ENCODE measurements at regions not wholly inside any gene's neighbourhood (a gene's known extent, or its start where the extent isn't known, plus 50 kb on each side); places are given as distances from the start of the nearest gene placed in this dataset.

DNA sequence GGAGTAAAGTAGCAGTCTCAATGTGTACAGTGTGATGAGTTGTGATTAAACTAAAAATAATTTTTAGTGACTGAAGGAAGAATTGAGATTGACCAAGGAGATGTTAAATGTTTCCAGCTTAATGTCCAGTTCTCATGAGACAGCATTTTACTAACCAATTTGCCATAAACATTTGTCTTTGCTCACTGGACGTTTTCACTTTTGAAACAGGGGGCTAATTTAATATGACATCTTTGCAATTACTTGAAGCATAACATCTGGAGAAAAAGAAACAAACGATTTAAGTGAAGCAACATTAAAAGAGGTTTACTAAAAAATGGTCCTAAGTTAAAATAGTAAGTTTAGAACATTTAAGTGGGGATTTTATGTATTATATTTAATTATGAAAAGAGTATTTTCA is 443.8 kb downstream of the BCKDHB start:
- Histone ChIP-seq H3K4me3 (no peak overlapping the region), H3K27ac (peak overlapping the region in 1 of 21 experiments; percentile 65)

DNA sequence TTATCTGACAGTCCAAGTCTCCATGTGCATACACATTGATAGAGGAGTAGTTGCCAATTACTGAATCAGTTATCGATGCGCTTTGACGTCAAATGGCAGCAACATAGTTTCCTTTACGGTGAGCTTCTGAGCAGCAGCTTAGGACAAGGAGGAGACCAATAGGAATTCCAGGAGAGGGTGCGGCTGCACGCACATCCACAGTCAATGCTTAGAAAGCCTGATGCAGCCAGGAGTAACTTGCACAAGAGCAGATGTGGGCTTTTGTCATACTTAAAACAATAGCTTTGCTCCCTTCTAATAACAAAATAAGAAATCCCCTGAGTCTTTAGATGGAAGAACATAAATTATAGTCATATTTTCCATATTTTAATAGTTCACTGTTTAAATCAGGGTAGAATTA is 442.1 kb downstream of the BCKDHB start:
- H3K27ac ChIP-seq, result peak overlapping the region in 12 of 21 experiments; percentile 4 to 77 (median 54)
- H3K4me3 ChIP-seq, result no peak overlapping the region

DNA sequence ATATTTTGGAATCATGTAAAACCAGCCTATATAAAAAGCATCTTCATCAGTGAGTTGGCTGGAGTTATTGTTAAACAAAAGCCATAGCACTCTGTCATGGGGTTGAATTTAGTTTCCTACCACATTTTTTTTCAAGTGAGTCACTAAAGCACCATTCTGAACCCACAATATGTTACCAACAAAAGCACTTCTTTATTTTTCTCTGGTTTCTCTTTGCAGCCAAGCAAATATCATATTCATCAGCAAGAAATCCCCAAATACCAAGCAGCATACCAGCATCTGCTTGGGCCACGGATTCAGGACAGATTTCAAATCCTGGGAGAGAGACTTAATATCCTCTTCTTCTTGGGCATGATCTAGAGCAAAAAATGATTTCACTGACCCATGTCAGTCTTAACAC is 441.4 kb downstream of the BCKDHB start:
- Histone ChIP-seq H3K4me3 (no peak overlapping the region), H3K27ac (peak overlapping the region in 12 of 21 experiments; percentile 4 to 77 (median 52))

- H3K4me3 ChIP-seq, result no peak overlapping the region
Measured at GRCh38 chr6:80544976-80545722, 438.7 kb downstream of the BCKDHB start.

DNA sequence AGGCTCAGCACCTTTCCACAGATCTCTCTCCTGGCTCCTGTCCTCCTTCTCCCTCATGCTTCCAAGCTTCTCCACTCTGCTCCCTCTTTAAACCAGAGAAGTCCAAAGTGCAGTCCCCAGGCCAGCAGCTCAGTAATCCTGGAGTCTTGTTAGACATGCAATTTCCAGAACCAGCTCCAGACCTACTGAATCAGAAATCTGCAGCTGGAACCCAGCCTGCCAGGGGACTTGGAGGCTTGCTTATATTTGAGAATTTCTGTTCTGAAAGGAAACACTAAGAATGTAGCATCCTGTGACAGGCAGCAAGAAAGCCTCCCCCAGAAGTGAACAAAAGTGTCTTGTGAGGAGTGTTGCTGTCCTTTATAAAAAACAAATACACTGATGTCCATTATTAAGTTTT is 438.1 kb downstream of the BCKDHB start:
- Histone ChIP-seq H3K4me3 (no peak overlapping the region), H3K27ac (peak overlapping the region in 2 of 21 experiments; percentile 8 to 23)

More at GRCh38 chr6:80544976-80545722, 438.7 kb downstream of the BCKDHB start:
- peak overlapping the region in 2 of 21 experiments; percentile 23 for H3K27ac ChIP-seq

- H3K4me3 ChIP-seq, result no peak overlapping the region
- peak overlapping the region in 2 of 21 experiments; percentile 8 to 20 for H3K27ac ChIP-seq
Measured at GRCh38 chr6:80543598-80544222, 437.2 kb downstream of the BCKDHB start.

GRCh38 chr6:80543151-80543550 is 436.7 kb downstream of the BCKDHB start:
- H3K4me3 ChIP-seq, result no peak overlapping the region
- no peak overlapping the region for H3K27ac ChIP-seq

- Histone ChIP-seq H3K4me3 (no peak overlapping the region), H3K27ac (no peak overlapping the region)
Measured at GRCh38 chr6:80541886-80542285, 435.4 kb downstream of the BCKDHB start.

GRCh38 chr6:80541181-80541580 is 434.7 kb downstream of the BCKDHB start:
- Histone ChIP-seq H3K4me3 (no peak overlapping the region), H3K27ac (no peak overlapping the region)

DNA sequence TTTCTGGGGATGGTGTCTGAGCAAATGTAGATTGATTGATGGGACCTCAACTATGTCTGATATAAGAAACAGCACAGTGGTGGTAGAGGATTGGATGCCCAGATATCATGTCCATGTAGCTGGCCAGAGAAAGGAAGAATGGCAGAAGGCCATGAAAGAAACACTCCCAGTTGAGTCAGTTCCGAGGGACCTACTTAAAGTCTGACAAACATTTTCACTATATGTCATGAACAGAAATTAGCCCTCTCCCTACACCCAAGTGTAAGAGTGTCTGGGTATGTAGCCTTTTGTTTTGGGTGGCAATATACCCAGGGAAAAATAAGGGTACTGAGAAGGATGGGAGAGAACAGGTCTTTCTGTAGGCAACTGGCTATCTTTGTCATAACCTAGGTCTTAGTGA is 434.2 kb downstream of the BCKDHB start:
- Histone ChIP-seq H3K4me3 (no peak overlapping the region), H3K27ac (no peak overlapping the region)

GRCh38 chr6:80537118-80537972 is 430.9 kb downstream of the BCKDHB start:
- Histone ChIP-seq H3K27ac (no peak overlapping the region), H3K4me3 (no peak overlapping the region)

GRCh38 chr6:80535914-80536565 is 429.6 kb downstream of the BCKDHB start:
- no peak overlapping the region for H3K4me3 ChIP-seq
- peak overlapping the region in 1 of 21 experiments; percentile 21 for H3K27ac ChIP-seq

DNA sequence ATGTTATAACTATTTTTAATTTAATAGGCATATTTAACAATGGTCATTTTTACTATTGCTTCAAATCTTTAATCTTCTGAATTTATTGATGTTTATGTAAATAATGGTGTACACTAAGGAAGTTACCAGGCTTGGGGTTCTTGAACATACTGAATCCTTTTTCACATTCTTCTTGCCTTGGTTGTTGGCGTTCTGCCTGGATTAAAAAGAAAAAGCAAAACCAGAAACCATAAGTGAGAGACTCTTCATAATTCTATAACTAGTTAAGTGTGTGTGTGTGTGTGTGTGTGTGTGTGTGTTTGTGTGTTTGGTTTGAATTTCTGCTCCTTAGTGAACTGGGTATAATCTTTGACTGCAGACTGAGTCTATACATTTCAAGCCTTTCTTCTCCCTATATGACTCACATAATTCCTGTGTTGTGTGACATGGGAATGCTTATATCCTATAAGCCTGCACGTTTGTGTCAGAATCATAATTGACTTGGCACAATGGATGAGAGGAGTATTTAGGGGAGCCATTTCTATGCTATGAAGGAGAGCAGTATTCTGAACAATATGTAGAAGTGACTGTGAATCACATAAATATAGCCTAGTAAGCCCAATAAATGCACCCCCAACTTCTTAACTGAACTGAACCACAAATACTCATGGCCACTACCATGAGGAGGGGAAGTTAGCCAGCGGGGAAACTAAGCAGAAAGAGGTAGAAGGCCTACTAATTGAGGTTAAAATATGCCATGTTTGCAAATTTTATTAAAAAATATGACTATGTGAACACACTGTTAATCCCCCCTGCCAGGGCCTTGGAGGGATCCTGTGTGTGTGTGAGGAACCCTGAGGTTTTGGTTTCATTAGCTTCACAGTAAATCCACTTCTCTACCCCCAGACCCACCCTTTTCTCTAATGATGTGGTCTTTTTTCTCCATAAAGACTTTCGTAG is 425.5 kb downstream of the BCKDHB start:
- Histone ChIP-seq H3K4me3 (no peak overlapping the region), H3K27ac (no peak overlapping the region)

GRCh38 chr6:80530103-80530502 is 423.6 kb downstream of the BCKDHB start:
- H3K27ac ChIP-seq, result no peak overlapping the region

DNA sequence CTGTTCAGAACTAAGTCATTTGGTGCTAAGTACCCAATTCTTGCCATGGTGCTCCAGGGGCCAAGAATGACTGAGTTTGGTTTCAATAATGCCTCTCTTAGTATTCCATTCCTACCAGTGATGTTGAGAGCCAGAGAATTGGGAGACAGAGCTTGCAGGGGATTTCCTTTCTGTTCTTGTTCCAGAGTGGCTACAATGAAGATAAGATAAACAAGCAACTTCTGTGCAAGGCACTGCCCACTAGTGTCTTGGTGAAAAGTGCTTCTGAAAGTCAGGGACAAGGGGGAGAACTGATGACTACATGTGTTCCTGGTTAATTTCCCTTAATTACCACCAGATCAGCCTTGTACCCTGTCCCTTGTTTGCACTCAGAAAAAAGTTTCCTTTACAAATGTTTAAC is 421.6 kb downstream of the BCKDHB start:
- no peak overlapping the region for H3K4me3 ChIP-seq
- no peak overlapping the region for H3K27ac ChIP-seq

More at GRCh38 chr6:80530103-80530502, 423.6 kb downstream of the BCKDHB start:
- H3K4me3 ChIP-seq, result no peak overlapping the region

GRCh38 chr6:80527552-80528052 is 421.1 kb downstream of the BCKDHB start:
- no peak overlapping the region for H3K4me3 ChIP-seq
- no peak overlapping the region for H3K27ac ChIP-seq

- Histone ChIP-seq H3K4me3 (no peak overlapping the region), H3K27ac (peak overlapping the region in 5 of 21 experiments; percentile 5 to 49 (median 27))
Measured at GRCh38 chr6:80523531-80523997, 417.1 kb downstream of the BCKDHB start.

DNA sequence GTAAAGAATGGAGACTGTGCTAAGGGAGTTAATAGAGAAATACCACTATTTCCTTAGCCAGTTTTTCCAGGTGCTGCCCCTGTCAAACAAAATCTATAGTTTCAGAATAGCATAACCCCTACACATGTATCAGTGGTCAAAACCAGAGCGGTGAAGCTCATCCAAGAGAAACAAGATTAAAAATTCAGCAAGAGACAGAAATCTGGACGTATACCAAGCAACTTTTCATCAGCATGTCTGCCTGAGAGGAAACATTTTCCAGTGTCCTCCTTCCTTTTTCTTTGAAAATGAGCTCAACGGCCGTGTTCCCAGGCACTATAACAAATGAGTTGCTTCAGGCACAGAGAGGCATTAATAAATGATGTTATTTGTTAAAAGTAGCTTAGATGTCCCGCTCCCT is 416.5 kb downstream of the BCKDHB start:
- Histone ChIP-seq H3K4me3 (no peak overlapping the region), H3K27ac (peak overlapping the region in 6 of 21 experiments; percentile 5 to 49 (median 20))

All from skin epidermis (tissue), 12 donors.